Cardiac muscle cell (in vitro differentiated cells and primary cell): ENCODE measurements at regions not wholly inside any gene's neighbourhood (a gene's known extent, or its start where the extent isn't known, plus 50 kb on each side); places are given as distances from the start of the nearest gene placed in this dataset.
A peak's percentile ranks its signal among the peaks of the same experiment; 100 is the strongest.

Experiments used
- DNase-seq, 2 donors: peaks; one replicate each; pipeline versions ENCODE4 v3.0.0 to v3.0.0-alpha.2; 2010 to 2017; ENCODE audit warnings: low read depth in 1 of 2, low spot score in 1 of 2
- H3K27ac ChIP-seq: fragments of 200-600 bp; sonication (generic); 2 replicates; pipeline ENCODE4 v1.5.1; 2016
- H3K27me3 ChIP-seq: fragments of 200-600 bp; sonication (generic); 2 replicates; pipeline ENCODE4 v1.6.0; 2016; ENCODE audit warnings: control low read depth
- H3K36me3 ChIP-seq: fragments of 200-600 bp; sonication (generic); 2 replicates; pipeline ENCODE4 v1.5.1; 2016; ENCODE audit warnings: control low read depth
- H3K4me1 ChIP-seq: fragments of 200-600 bp; sonication (generic); 2 replicates; pipeline ENCODE4 v1.8.1; 2017; ENCODE audit warnings: low read depth, mild to moderate bottlenecking, mixed run types
- H3K4me3 ChIP-seq: fragments of 200-600 bp; sonication (generic); 2 replicates; pipeline ENCODE4 v1.5.1; 2016; ENCODE audit warnings: mild to moderate bottlenecking
- H3K9me3 ChIP-seq: fragments of 200-600 bp; sonication (generic); 2 replicates; pipeline ENCODE4 v1.5.1; 2017; ENCODE audit warnings: low read depth, mild to moderate bottlenecking, control low read depth
- CTCF ChIP-seq: IDR thresholded peaks from 2 replicates; pipeline ENCODE4 v1.5.1; 2012; ENCODE audit warnings: low read depth, mild to moderate bottlenecking, low read length

GRCh38 chr1:30615816-30616590, 107.4 kb downstream of the MATN1 start:
- TF ChIP-seq CTCF = no peak

GRCh38 chr1:30615076-30615795, 108.1 kb downstream of the MATN1 start:
- no peak for TF ChIP-seq CTCF
- Histone ChIP-seq H3K4me1 (no peaks in the 10 kb centered on the region), H3K27ac (no peak overlapping the region), H3K27me3 (no peaks in the 10 kb centered on the region), H3K4me3 (no peak overlapping the region), H3K9me3 (no peaks in the 10 kb centered on the region), H3K36me3 (no peaks in the 10 kb centered on the region)
- no peak for DNase-seq

More at GRCh38 chr1:30615816-30616590, 107.4 kb downstream of the MATN1 start:
- H3K27ac ChIP-seq = no peak overlapping the region
- no peaks in the 10 kb centered on the region for H3K27me3 ChIP-seq
- H3K36me3 ChIP-seq = no peaks in the 10 kb centered on the region
- no peaks in the 10 kb centered on the region for H3K9me3 ChIP-seq
- no peak overlapping the region for H3K4me3 ChIP-seq
- no peak for DNase-seq
- no peaks in the 10 kb centered on the region for H3K4me1 ChIP-seq

GRCh38 chr1:30613188-30613587, 110.2 kb downstream of the MATN1 start:
- Histone ChIP-seq H3K9me3 (no peaks in the 10 kb centered on the region), H3K27ac (no peak overlapping the region), H3K4me1 (no peaks in the 10 kb centered on the region), H3K27me3 (no peaks in the 10 kb centered on the region), H3K36me3 (no peaks in the 10 kb centered on the region), H3K4me3 (no peak overlapping the region)
- no peak for DNase-seq
- no peak for TF ChIP-seq CTCF

GRCh38 chr1:30612536-30613065, 110.8 kb downstream of the MATN1 start:
- DNase-seq = no peak
- no peaks in the 10 kb centered on the region for H3K27me3 ChIP-seq
- no peaks in the 10 kb centered on the region for H3K4me1 ChIP-seq
- H3K9me3 ChIP-seq = no peaks in the 10 kb centered on the region
- H3K27ac ChIP-seq = no peak overlapping the region
- H3K36me3 ChIP-seq = no peaks in the 10 kb centered on the region
- H3K4me3 ChIP-seq = no peak overlapping the region
- no peak for TF ChIP-seq CTCF

- DNase-seq = peak in 1 of 2 donors; percentile 65
- Histone ChIP-seq H3K4me1 (no peaks in the 10 kb centered on the region), H3K36me3 (no peaks in the 10 kb centered on the region), H3K4me3 (no peak overlapping the region), H3K9me3 (no peaks in the 10 kb centered on the region), H3K27me3 (no peaks in the 10 kb centered on the region), H3K27ac (no peak overlapping the region)
- TF ChIP-seq CTCF = no peak
Measured at GRCh38 chr1:30611741-30612309, 111.6 kb downstream of the MATN1 start.
